HepG2 (cell line): ENCODE measurements at regions not wholly inside any gene's neighbourhood (a gene's known extent, or its start where the extent isn't known, plus 50 kb on each side); places are given as distances from the start of the nearest gene placed in this dataset.

Experiments used
- ARID3A ChIP-seq: IDR thresholded peaks from 2 replicates; pipeline ENCODE4 v1.6.1; 2012; ENCODE audit warnings: low read depth, low read length, improper control_type of control experiment
- ARNTL ChIP-seq: sonication (generic); formaldehyde crosslinking; IDR thresholded peaks from 2 replicates; pipeline ENCODE4 v1.4.0; 2020; ENCODE audit warnings: mild to moderate bottlenecking, missing genetic modification reagents
- CEBPG ChIP-seq: IDR thresholded peaks from 2 replicates; pipeline ENCODE4 v1.6.1; 2016
- FOXJ3 ChIP-seq: sonication (generic); formaldehyde crosslinking; IDR thresholded peaks from 2 replicates; pipeline ENCODE4 v1.4.0; 2020; ENCODE audit warnings: missing genetic modification reagents, mild to moderate bottlenecking, borderline replicate concordance
- FOXP4 ChIP-seq: sonication (generic); formaldehyde crosslinking; IDR thresholded peaks from 2 replicates; pipeline ENCODE4 v1.4.0; 2020; ENCODE audit warnings: missing genetic modification reagents
- HMGXB4 ChIP-seq, 2 experiments: sonication (generic) in 1 of 2; formaldehyde crosslinking in 1 of 2; IDR thresholded peaks; 2 replicates each; pipeline versions ENCODE4 v1.4.0 to v1.6.1; 2018 to 2020; ENCODE audit warnings: missing genetic modification reagents in 2 of 2, borderline replicate concordance in 1 of 2, low read depth in 1 of 2, mild to moderate bottlenecking in 1 of 2, missing biosample characterization in 1 of 2
- HNF4A ChIP-seq: sonication (generic); formaldehyde crosslinking; IDR thresholded peaks from 2 replicates; pipeline ENCODE4 v1.4.0; 2020; ENCODE audit warnings: missing genetic modification reagents
- HOXA5 ChIP-seq: sonication (generic); formaldehyde crosslinking; IDR thresholded peaks from 2 replicates; pipeline ENCODE4 v1.4.0; 2020; ENCODE audit warnings: missing genetic modification reagents
- JUNB ChIP-seq: sonication (generic); formaldehyde crosslinking; IDR thresholded peaks from 2 replicates; pipeline ENCODE4 v1.8.0; 2022; ENCODE audit warnings: missing genetic modification reagents, mild to moderate bottlenecking, borderline replicate concordance
- MLX ChIP-seq: IDR thresholded peaks from 2 replicates; pipeline ENCODE4 v1.6.1; 2016
- MYNN ChIP-seq: sonication (generic); formaldehyde crosslinking; IDR thresholded peaks from 2 replicates; pipeline ENCODE4 v1.4.0; 2020; ENCODE audit warnings: mild to moderate bottlenecking, low read depth, missing genetic modification reagents
- NFIC ChIP-seq: IDR thresholded peaks from 2 replicates; pipeline ENCODE4 v1.6.1; 2012; ENCODE audit warnings: mild to moderate bottlenecking, low read length, inconsistent platforms
- PAXIP1 ChIP-seq: sonication (generic); formaldehyde crosslinking; conservative IDR thresholded peaks from 2 replicates; pipeline ENCODE4 v1.4.0; 2020; ENCODE audit warnings: mild to moderate bottlenecking, missing genetic modification reagents, moderate library complexity
- POGZ ChIP-seq: sonication (generic); formaldehyde crosslinking; IDR thresholded peaks from 2 replicates; pipeline ENCODE4 v1.4.0; 2020; ENCODE audit warnings: mild to moderate bottlenecking, missing genetic modification reagents
- RFXAP ChIP-seq: sonication (generic); formaldehyde crosslinking; IDR thresholded peaks from 2 replicates; pipeline ENCODE4 v1.4.0; 2020; ENCODE audit warnings: missing genetic modification reagents, borderline replicate concordance
- SIX1 ChIP-seq: sonication (generic); formaldehyde crosslinking; IDR thresholded peaks from 2 replicates; pipeline ENCODE4 v1.4.0; 2020; ENCODE audit warnings: missing genetic modification reagents, borderline replicate concordance
- SP4 ChIP-seq: sonication (generic); formaldehyde crosslinking; IDR thresholded peaks from 2 replicates; pipeline ENCODE4 v1.8.1; 2023; ENCODE audit warnings: mild to moderate bottlenecking, missing genetic modification reagents
- XRCC5 ChIP-seq: fragments of 200-400 bp; formaldehyde crosslinking; optimal IDR thresholded peaks from 2 replicates; pipeline ENCODE3; 2017; ENCODE audit warnings: mild to moderate bottlenecking, low read length
- ZBTB20 ChIP-seq: sonication (generic); formaldehyde crosslinking; IDR thresholded peaks from 2 replicates; pipeline ENCODE4 v1.8.1; 2023; ENCODE audit warnings: missing genetic modification reagents, low read depth, mild to moderate bottlenecking, borderline replicate concordance
- ZNF678 ChIP-seq: sonication (generic); formaldehyde crosslinking; IDR thresholded peaks from 2 replicates; pipeline ENCODE4 v1.4.0; 2020; ENCODE audit warnings: mild to moderate bottlenecking, missing genetic modification reagents
- ZNF761 ChIP-seq: sonication (generic); formaldehyde crosslinking; conservative IDR thresholded peaks from 2 replicates; pipeline ENCODE4 v1.4.0; 2020; ENCODE audit warnings: mild to moderate bottlenecking, missing genetic modification reagents

- TF ChIP-seq PAXIP1 (CRISPR knock-in tag): peak; percentile 71
- 0 out of 4 replicates have a peak, but pooled peaks of 1 of the 2 experiments have one; percentile 22 for TF ChIP-seq HMGXB4 (CRISPR knock-in tag; IDR thresholded peaks at IDR 0.05; ENCODE audit: borderline replicate concordance in 1 of 2, low read depth in 1 of 2)
- TF ChIP-seq MYNN (CRISPR knock-in tag): no peak
- peak; percentile 65; the same call in 1 of the 2 replicates for TF ChIP-seq FOXJ3
- no peak for TF ChIP-seq ZNF761 (CRISPR knock-in tag)
- 0 out of 2 replicates have a peak, but pooled peaks have one; percentile 24 for TF ChIP-seq POGZ
- no peak for TF ChIP-seq ARNTL (CRISPR knock-in tag)
- TF ChIP-seq MLX (CRISPR knock-in tag): no peak
- TF ChIP-seq SIX1 (CRISPR knock-in tag): no peak
- TF ChIP-seq CEBPG: 0 out of 2 replicates have a peak, but pooled peaks have one; percentile 20
- peak; percentile 88 for TF ChIP-seq HNF4A (CRISPR knock-in tag)
- no peak for TF ChIP-seq XRCC5
- no peak for TF ChIP-seq ZBTB20 (CRISPR knock-in tag)
- TF ChIP-seq ZNF678 (CRISPR knock-in tag): no peak
- TF ChIP-seq SP4 (CRISPR knock-in tag): no peak
- TF ChIP-seq FOXP4 (CRISPR knock-in tag): 0 out of 2 replicates have a peak, but pooled peaks have one; percentile 21
- TF ChIP-seq ARID3A: peak; percentile 54; the same call in 1 of the 2 replicates
- no peak for TF ChIP-seq JUNB (CRISPR knock-in tag)
- TF ChIP-seq RFXAP (CRISPR knock-in tag): no peak
- no peak for TF ChIP-seq HOXA5 (CRISPR knock-in tag)
- peak; percentile 52; the same call in 1 of the 2 replicates for TF ChIP-seq NFIC
Measured at GRCh38 chr11:90310210-90310609, 87.4 kb upstream of the CHORDC1 start (continued).
